NCI-H69 (cell line): ENCODE measurements at regions not wholly inside any gene's neighbourhood (a gene's known extent, or its start where the extent isn't known, plus 50 kb on each side); places are given as distances from the start of the nearest gene placed in this dataset.
"Not testable (repeated sequence)": the region's sequence is repeated elsewhere in the genome, so short reads cannot be mapped to it uniquely, and the experiment has no call there.

ENCODE experiments used
- DNase-seq: peaks from one replicate; lab custom pipeline; 2025; lab: John Stamatoyannopoulos, UW

GRCh38 chr9:78916884-78917283, 620.0 kb downstream of the PSAT1 start:
- not testable (repeated sequence) for DNase-seq

GRCh38 chr9:78918976-78919375, 622.1 kb downstream of the PSAT1 start:
- DNase-seq: no peak

GRCh38 chr9:78919701-78920100, 622.8 kb downstream of the PSAT1 start:
- DNase-seq: no peak

GRCh38 chr9:78921341-78921740, 624.4 kb downstream of the PSAT1 start:
- no peak for DNase-seq

GRCh38 chr9:78923966-78924659, 627.2 kb downstream of the PSAT1 start:
- DNase-seq: no peak

GRCh38 chr9:78927099-78927940, 630.4 kb downstream of the PSAT1 start:
- DNase-seq: peak; percentile 38

GRCh38 chr9:78928625-78929405, 631.9 kb downstream of the PSAT1 start:
- no peak for DNase-seq

GRCh38 chr9:78930281-78930680, 633.4 kb downstream of the PSAT1 start:
- no peak for DNase-seq

GRCh38 chr9:78932849-78933627, 636.1 kb downstream of the PSAT1 start:
- peak; percentile 22 for DNase-seq

GRCh38 chr9:78934880-78935279, 636.9 kb upstream of the TLE4 start:
- peak; percentile 20 for DNase-seq

GRCh38 chr9:78938821-78939220, 632.9 kb upstream of the TLE4 start:
- peak; percentile 75 for DNase-seq

GRCh38 chr9:78939311-78940065, 632.3 kb upstream of the TLE4 start:
- DNase-seq: peak; percentile 98

GRCh38 chr9:78940121-78940855, 631.5 kb upstream of the TLE4 start:
- DNase-seq: no peak

- DNase-seq: no peak
Measured at GRCh38 chr9:78954286-78954685, 617.5 kb upstream of the TLE4 start.

GRCh38 chr9:78958892-78959291, 612.9 kb upstream of the TLE4 start:
- peak; percentile 76 for DNase-seq

GRCh38 chr9:78962156-78962555, 609.6 kb upstream of the TLE4 start:
- DNase-seq: no peak

GRCh38 chr9:78963911-78964310, 607.9 kb upstream of the TLE4 start:
- peak; percentile 61 for DNase-seq

GRCh38 chr9:78967596-78968217, 604.1 kb upstream of the TLE4 start:
- DNase-seq: no peak

GRCh38 chr9:78970375-78970774, 601.4 kb upstream of the TLE4 start:
- no peak for DNase-seq

- peak; percentile 98 for DNase-seq
Measured at GRCh38 chr9:78971540-78971939, 600.2 kb upstream of the TLE4 start.
